GM18499 (cell line): ENCODE measurements at regions not wholly inside any gene's neighbourhood (a gene's known extent, or its start where the extent isn't known, plus 50 kb on each side); places are given as distances from the start of the nearest gene placed in this dataset.

ENCODE experiments used
- ATAC-seq: cut with Tn5 transposase; IDR thresholded peaks from one replicate; pipeline ENCODE4 v1.9.1; 2021; ENCODE audit warnings: moderate number of reproducible peaks; ENCODE audit not compliant: insufficient read depth, unreplicated experiment

DNA sequence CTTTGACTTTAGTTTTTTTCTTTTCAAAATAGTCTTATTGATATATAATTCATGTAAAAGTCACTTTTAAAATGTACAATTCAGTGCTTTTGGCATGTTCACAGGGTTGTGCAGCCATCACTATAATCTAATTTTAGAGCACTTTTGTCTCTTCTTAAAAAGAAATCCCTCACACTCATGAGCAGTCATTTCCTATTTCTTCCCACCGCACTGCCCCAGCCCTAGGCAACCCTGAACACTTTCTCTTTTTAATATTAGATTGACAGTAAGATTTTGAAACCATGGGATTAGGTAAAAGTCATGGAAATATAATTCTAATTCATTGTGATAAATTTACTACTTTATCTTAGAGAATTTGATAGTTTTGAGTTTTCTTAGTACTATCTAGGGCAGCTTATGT is 309.4 kb downstream of the UTRN start:
- no peak for ATAC-seq

DNA sequence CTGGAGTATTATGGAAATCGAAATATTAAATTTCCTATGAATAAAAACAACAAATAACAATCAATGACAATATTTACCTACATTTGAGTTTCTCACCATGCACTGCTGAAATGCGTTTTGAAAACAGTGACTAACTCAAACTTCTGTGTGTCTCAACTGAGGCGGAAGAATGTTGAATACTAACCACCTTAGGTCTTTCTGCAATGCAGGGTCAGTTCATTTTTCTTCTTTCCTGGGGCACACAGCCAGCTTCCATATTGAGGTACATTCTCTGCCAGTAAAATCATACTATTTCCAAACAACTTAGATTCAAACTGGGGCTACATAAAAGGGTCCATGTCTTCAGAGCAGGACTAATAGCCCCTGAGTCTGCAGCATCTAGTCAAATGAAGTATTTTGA is 310.1 kb downstream of the UTRN start:
- ATAC-seq, result no peak

DNA sequence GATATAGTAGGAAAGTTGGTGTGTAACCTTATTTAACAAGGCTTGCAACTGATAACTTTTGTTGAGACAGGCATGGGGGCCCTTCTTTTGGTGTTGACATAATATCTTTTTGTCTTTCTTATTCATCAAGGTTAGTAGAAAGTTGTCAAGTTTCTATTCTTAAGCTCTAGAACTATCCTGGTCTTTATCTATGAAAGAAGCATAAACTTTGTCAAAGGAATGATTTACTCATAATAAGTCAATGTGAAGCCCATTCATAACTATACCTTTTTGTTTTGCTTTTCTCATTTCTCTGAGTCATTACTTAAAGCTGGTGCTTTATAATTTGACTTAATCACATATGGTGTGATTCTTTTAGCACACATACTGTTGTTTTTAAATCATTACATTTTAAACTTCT is 312.4 kb downstream of the UTRN start:
- ATAC-seq, result no peak

DNA sequence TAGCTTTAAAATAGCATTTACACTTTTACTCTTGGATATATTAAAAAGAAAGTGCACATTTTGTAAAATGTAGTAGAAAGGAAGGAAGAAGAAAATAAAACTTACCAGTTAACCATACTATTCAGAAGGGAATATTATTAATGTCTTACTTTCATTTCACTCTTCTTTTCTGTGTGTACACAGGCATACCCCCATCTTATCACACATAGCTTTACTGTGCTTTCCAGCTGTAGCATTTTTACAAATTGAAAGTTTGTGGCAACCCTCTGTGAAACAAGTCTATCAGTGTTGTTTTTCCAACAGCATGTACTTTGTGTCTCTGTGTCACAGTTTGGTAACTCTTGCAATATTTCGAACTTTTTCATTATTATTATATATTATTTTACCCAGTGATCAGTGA is 314.5 kb downstream of the UTRN start:
- no peak for ATAC-seq

DNA sequence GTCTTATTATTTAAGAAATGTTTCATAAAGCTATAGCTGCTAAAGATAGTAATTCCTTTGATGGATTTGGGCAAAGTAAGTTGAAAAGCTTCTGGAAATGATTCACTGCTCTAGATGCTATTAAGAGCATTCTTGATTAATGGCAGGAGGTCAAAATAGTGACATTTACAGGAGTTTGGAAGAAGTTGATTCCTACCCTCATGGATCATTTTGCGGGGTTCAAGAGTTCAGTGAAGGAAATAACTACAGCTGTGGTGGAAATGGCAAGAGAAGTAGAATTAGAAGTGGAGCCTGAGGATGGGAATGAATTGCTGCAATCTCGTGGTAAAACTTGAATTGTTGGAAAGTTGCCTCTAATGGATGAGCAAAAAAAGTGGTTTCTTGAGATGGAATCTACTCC is 316.1 kb downstream of the UTRN start:
- ATAC-seq, result no peak

DNA sequence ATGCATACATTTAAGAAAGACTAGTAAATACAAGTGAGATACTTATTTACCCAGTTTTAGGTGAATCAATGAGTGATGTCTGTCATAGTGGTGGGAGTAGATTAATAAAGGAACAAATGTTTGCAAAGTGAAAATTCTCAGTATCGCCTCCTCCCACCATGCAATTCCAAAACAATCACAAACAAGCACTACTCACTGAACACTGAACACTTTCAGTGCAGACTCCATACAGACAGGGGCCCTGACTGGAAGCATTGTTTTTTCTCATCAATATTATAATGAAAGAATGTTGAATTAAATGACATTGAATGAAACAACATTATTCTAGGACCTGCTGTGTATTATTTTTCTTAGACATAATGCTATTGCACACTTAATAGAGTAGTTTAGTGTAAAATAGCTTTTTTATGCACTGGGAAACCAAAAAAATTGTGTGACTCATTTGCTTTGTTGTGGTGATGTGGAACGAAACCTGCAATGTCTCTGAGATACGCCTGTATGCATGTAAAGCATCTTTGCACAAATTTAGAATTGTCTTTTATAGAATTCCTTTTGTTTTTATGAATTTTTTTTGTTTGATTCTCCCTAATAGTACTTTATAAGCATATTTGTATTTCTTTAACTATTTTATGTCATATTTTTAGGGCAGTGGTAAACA is 317.5 kb downstream of the UTRN start:
- no peak for ATAC-seq

DNA sequence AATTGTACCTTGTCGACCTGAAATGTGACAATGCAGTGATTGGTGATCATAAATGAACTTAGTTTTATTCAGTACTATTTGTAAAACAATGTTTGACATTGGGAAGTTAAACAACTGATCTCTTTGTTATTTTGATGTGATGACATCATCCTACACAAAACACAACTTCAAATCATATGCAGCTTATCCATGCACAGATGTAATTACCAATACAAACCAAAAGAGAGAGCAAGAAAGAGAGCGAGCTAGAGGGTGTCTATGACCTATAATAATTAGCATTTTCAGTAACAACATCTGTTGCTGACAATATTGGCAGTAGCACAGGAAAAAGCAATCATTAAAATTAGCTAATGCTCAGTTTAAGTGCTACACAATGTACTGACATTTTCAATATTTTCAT is 320.9 kb downstream of the UTRN start:
- ATAC-seq, result no peak

DNA sequence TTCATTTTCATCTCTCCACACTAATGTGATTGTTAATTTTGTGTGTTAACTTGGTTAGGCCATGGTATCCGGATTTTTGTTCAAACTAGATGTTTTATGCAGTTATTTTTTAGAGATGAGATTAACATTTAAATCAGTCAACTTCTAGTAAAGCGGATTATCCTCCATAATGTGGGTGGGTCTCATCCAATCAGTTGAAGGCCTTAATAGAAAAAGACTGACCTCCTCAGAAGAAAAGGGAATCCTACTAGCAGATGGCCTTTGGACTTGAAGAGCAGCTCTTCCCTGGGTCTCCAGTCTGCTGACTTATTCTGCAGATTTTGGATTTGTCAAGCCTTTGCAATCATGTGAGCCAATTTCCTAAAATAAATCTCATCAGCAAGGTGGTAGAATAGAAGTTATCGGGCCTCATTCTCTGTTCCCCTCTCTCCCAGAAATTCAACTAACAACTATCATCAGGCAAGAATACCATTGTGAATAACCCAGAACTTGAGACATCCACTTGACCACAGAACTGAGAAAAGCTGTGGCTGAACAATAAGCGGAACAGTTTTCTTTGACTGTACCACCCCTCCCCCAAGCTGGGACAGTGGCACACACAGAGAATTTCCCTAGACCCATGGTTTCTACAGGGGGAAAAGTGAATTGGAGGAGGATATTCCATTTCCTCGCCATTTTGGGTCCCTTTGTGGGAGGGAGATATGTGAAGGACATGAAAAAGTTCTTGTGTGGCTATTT is 323.0 kb downstream of the UTRN start:
- no peak for ATAC-seq

DNA sequence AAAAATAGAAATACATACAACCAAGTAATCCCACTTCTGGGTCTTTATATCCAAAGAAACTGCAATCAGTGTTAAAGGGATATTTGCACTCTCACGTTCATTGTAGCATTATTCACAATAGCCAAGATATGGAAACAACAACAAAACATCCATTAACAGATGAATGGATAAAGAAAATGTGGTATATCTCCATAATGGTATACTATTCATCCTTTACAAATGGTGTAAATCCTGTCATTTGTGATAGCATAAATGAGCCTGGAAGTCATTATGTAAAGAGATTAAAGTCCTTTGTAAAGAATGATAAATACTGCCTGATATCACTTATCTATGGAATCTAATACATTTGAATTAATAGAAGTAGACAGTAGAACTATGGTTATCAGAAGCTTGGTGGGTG is 327.7 kb downstream of the UTRN start:
- no peak for ATAC-seq

DNA sequence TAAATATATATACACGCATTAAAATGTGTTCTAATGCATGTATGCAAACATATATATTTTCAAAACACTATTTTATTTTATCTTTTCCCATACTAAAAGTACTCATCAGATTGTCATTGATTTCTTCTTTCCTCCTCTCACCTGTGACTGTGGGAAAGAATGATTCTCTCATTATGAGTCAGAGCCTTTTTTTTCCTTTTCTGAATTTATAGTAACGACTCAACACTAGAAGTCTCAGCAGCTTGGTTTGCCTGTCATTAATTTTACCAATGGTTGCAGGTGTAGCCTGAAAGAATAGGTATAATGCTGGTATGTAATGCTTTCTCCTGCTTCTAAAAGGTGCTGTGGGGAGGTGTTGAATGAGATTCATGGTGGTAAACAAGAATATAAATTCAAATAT is 328.7 kb downstream of the UTRN start:
- no peak for ATAC-seq

DNA sequence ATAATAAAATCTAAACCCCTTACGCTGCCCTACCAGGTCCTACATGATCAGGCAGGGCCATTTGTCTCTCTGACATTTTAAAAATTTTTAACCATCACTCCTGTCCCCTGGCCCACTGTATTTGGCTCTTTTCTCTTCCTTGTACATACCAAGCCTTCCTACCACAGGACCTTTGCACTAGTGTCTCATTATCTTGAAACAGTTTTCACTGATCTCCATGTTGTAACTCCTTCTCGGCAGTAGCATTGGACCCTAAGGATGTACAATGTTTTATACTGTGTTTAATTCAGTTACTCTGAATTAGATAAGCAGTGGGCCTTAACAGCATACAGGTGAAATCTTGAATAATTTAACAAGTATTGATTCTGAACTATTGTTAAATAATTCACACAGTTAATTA is 330.7 kb downstream of the UTRN start:
- ATAC-seq, result no peak

DNA sequence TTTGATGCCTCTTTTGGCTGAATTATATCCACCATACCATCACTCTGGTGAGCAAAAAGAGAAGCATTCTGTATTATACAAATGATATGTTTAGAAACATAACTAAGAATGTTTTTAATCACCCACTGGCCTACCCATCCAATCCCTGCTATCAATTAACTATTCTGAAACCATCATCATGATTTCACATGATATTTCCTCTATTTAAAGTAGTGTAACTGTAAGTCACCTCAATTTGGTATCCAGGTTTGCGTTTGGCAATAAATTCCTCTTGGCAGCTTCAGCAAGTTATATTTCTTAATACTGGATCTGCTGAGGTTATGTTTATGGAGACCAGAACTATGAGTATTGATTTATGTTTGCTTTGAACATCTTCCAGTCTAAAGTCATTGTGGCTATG is 332.1 kb downstream of the UTRN start:
- ATAC-seq, result no peak

DNA sequence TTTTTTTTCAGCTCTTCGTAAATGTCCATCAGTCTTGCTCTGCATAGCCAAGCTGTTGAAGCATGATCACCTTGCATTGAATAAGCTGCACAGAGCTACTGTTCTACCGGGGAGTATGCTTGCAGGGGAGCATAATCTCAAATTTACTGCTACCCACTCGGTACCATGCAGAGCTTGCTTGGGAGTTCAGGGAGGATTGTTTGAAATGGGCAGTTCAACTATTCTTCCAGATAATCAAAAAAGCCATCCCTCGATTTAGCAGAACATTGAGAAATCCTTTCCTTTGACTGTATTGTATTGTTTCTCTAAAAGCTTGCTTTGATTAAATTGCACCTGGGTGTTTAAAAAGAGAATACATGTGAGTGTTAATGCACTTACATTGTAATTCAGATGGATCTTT is 332.6 kb downstream of the UTRN start:
- ATAC-seq, result no peak

DNA sequence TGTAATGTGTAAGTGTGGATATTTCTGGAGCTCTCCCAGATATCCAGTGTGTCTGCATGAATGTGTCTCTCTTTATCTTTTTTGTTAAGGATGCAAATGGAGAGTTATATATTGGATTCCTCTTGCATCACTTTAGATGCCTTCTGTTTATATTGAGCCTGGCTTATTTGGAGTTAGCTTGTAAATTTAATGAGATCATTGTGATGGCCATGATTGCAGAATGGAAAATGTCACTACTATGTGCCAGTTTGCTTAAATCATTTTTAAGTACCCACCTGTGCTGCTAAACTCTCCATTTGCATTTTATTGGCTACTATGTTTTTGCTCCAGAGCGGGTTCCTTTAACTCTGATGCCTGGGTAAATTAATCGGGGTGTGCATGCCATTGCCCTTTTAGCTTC is 334.8 kb downstream of the UTRN start:
- no peak for ATAC-seq

DNA sequence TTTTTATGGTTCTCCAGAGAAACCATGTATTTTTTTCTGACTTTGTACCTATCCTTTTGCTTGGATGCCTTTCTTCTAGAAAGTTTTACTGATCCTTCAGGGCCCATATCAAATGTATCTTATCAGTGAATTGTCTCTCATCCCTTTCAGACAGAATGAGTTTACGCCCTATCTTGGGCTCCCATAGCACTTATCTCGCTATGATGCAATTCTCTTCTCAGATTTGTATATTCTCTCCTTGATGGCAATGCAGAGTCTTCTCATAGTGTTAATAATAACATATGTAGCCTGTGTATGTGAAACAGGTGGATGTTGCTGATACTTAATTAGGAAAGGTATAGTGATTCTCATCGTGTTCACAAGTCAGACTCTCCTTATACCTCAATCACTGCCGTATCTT is 336.2 kb downstream of the UTRN start:
- ATAC-seq, result no peak

DNA sequence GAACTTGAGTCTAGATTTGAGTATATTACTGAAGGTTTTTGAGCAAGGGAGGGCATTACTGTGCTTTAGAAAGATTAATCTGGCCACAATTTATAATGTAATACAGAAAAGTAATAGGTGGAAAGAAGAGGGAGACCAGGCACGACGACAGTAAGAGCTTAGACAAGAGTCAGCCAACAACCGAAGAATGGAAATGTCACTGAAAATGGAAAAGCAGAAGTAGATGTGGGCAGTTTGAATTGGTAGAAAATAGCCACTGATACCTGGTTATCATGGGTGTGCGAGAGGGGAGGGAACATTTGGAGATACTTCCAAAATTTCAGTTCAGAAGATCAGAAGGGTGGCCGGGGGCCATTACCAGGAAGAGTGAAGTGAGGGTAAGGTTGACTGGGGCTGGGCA is 339.1 kb downstream of the UTRN start:
- no peak for ATAC-seq

DNA sequence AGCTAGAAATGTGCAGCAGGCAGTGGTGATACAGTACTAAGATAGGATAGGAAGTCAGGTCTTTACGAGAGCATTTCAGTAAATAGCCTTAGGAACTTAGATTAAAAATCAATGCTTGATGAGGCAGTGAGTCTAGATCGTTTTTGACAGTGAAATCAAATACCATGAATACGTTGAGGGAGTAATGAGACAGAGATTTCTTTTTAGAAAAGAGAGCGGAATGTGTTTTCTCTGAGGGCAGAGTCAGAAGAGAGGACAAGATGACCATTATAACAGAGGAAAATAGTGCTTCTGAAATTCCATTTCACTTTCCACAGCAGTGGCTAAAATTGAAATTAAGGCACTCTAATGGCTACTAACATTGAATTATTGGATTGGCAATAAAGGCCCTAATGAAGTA is 339.6 kb downstream of the UTRN start:
- ATAC-seq, result no peak

DNA sequence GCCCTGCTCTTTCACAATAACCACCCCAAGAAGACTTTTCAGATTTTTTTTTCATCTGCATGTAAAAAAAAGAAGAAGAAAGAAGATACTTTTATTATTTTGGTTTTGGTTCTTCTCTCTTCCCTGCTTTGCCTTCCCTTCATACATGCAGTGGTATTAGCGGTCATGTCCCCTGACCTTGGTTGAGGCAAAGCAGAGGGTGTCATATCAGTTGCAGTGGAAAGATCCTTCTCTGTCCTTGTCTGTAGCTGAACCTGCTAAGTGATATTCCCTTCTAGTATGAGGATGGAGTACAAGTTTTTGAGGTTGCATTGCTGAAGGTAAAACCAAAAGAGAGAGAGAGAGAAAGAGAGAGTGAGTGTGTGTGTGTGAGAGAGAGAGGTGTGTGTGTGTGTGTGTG is 345.7 kb downstream of the UTRN start:
- ATAC-seq, result no peak

DNA sequence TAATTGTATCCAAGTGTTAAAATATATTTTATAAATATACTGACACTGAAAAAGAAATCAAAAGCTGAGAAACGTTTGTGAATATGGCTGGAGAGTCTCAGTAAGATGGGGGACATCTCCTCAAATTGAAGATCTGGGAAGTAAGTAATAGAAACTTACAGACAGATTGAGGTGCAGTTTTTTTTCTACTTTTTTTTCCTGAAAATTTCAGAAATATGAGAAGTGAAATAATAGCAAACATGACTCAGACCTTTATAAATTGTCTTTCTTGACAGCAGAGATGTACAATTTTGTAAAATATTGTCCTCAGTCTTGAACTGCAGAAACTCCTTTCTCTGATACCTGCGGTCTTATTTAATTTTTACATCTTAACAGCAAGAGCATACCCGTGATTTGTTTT is 347.1 kb downstream of the UTRN start:
- ATAC-seq, result no peak

DNA sequence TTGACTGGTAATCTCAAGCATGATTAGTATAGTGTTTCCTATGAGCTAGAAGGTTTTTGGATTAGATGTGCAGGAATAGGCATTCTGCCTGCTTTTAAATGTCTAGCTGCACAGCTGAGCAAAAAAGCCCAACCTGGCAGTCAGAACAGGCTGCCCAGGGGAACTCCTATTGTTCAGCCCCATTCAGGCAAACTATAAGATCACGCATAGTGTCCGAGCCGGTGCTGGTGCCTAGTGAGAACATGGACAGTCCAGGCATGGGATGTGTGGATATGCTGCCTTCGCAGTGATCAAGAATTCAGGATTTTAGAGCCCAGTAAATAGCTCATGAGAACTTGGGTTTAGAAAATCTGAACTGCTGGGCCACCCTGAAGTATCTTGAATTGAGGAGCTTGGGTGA is 348.8 kb downstream of the UTRN start:
- ATAC-seq, result no peak

DNA sequence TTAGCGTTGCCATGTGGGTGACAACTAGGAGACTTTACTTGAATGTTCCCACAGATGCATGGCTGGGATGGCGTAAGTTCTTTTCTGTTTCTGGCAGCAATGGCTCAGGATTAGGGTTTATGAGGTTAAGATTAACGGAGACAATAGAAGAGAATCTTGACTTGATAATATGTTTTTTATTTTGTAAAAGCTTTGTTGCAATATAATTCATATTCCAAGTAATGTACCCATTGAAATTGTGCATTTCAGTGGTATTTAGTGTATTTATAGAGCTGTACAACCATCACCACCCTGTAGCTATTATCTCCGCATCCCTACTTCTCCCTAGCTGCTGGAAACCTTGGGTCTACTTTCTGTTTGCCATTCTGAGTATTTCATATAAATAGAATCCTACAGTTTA is 349.2 kb downstream of the UTRN start:
- no peak for ATAC-seq

DNA sequence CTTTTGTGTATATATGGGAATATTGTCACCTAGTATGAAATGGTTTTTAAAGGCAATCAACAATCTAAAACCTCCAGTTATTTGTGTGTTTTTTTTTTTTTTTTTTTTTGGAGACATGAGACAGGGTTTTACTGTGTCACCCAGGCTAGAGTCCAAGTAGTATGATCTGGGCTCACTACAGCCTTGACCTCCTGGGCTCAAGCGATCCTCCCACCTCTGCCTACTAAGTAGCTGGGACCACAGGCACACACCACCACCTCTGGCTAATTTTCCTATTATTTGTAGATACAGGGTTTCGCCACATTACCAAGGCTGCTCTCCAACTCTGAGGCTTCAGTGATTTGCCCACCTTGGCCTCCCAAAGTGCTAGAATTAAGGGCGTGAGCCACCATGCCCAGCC is 349.9 kb downstream of the UTRN start:
- ATAC-seq, result no peak
